ENCODE measurements at regions not wholly inside any gene's neighbourhood (a gene's known extent, or its start where the extent isn't known, plus 50 kb on each side); places are given as distances from the start of the nearest gene placed in this dataset.

- no peak overlapping the region for H2AFZ ChIP-seq (ENCODE audit: insufficient read depth, low read depth, low read length, poor library complexity, severe bottlenecking)
- no CpG with 5 or more reads among the region's 1 CpG for WGBS (ENCODE audit: insufficient coverage)
- H3K27ac ChIP-seq (ENCODE audit: low read length in 2 of 2) = no peak overlapping the region
- Mint-ChIP-seq H3K27ac (no peak overlapping the region), H3K9me3 (ENCODE audit: insufficient read depth) (peaks cover 3% of the 10 kb centered on the region), H3K27me3 (no peaks in the 10 kb centered on the region), H3K4me3 (no peak overlapping the region), H3K4me1 (no peaks in the 10 kb centered on the region)
- no peaks in the 10 kb centered on the region for H3K79me2 ChIP-seq (ENCODE audit: control insufficient read depth, insufficient read depth, low read length)
- no peak for DNase-seq
- H3K27me3 ChIP-seq (replicated peaks in 1 of 4; ENCODE audit: control extremely low read depth in 1 of 4, control insufficient read depth in 3 of 4, insufficient read depth in 4 of 4, low read length in 3 of 4) = no peaks in the 10 kb centered on the region
- no peaks in the 10 kb centered on the region for H3K4me1 ChIP-seq (ENCODE audit: control insufficient read depth in 2 of 2, insufficient read depth in 2 of 2, low read length in 2 of 2)
- no peak overlapping the region for H3K4me2 ChIP-seq (replicated peaks; ENCODE audit: low read depth, low read length, poor library complexity, severe bottlenecking)
- no peak overlapping the region for H3K9ac ChIP-seq (ENCODE audit: low read length)
- H3K9me3 ChIP-seq (ENCODE audit: control extremely low read depth in 1 of 3, control insufficient read depth in 2 of 3, insufficient read depth in 1 of 3, low read length in 2 of 3) = peaks cover 0 to 3% (median 0%) of the 10 kb centered on the region in 3 donors
- ATAC-seq (ENCODE audit: low read depth) = no peak
- H3K36me3 ChIP-seq (replicated peaks in 1 of 2; ENCODE audit: control extremely low read depth in 1 of 2, control insufficient read depth in 1 of 2, extremely low read depth in 1 of 2, insufficient read depth in 2 of 2, low read length in 1 of 2) = no peaks in the 10 kb centered on the region
- intact Hi-C loops (cut with micrococcal nuclease) = no loop called here
- no peaks in the 10 kb centered on the region for H4K20me1 ChIP-seq (ENCODE audit: control insufficient read depth, insufficient read depth, low read length, poor library complexity, severe bottlenecking)
- POLR2A ChIA-PET = no interaction called here
- CTCF ChIA-PET = no interaction called here
- TF ChIP-seq EZH2 (IDR thresholded peaks at IDR 0.05; ENCODE audit: borderline replicate concordance, insufficient read depth, low read depth, low read length, poor library complexity, severe bottlenecking) = no peak
- no peak overlapping the region for H3K4me3 ChIP-seq (ENCODE audit: control extremely low read depth in 1 of 5, extremely low read depth in 1 of 5, insufficient read depth in 1 of 5, low read depth in 2 of 5, low read length in 4 of 5)
Observed at GRCh38 chr5:7075470-7075869, 320.5 kb upstream of the ADCY2 start.

GRCh38 chr5:7078101-7078500 lies 317.8 kb upstream of the ADCY2 start:
- no peaks in the 10 kb centered on the region for H3K79me2 ChIP-seq (ENCODE audit: control insufficient read depth, insufficient read depth, low read length)
- no peak overlapping the region for H3K9ac ChIP-seq (ENCODE audit: low read length)
- ATAC-seq (ENCODE audit: low read depth) = no peak
- Mint-ChIP-seq H3K27me3 (no peaks in the 10 kb centered on the region), H3K4me3 (no peak overlapping the region), H3K4me1 (no peaks in the 10 kb centered on the region), H3K9me3 (ENCODE audit: insufficient read depth) (no peaks in the 10 kb centered on the region), H3K27ac (no peak overlapping the region)
- ChIA-PET CTCF (no interaction called here), POLR2A (no interaction called here)
- no peaks in the 10 kb centered on the region for H3K36me3 ChIP-seq (replicated peaks in 1 of 2; ENCODE audit: control extremely low read depth in 1 of 2, control insufficient read depth in 1 of 2, extremely low read depth in 1 of 2, insufficient read depth in 2 of 2, low read length in 1 of 2)
- no peak for DNase-seq
- no peak overlapping the region for H3K27ac ChIP-seq (ENCODE audit: low read length in 2 of 2)
- H2AFZ ChIP-seq (ENCODE audit: insufficient read depth, low read depth, low read length, poor library complexity, severe bottlenecking) = no peak overlapping the region
- H3K4me1 ChIP-seq (ENCODE audit: control insufficient read depth in 2 of 2, insufficient read depth in 2 of 2, low read length in 2 of 2) = no peaks in the 10 kb centered on the region
- H3K27me3 ChIP-seq (replicated peaks in 1 of 4; ENCODE audit: control extremely low read depth in 1 of 4, control insufficient read depth in 3 of 4, insufficient read depth in 4 of 4, low read length in 3 of 4) = no peaks in the 10 kb centered on the region
- H4K20me1 ChIP-seq (ENCODE audit: control insufficient read depth, insufficient read depth, low read length, poor library complexity, severe bottlenecking) = no peaks in the 10 kb centered on the region
- intact Hi-C loops (cut with micrococcal nuclease) = no loop called here
- H3K9me3 ChIP-seq (ENCODE audit: control extremely low read depth in 1 of 3, control insufficient read depth in 2 of 3, insufficient read depth in 1 of 3, low read length in 2 of 3) = peaks cover 0 to 3% (median 0%) of the 10 kb centered on the region in 3 donors
- WGBS (ENCODE audit: insufficient coverage) = 68% methylated on average over 5 of the region's 6 CpGs
- no peak overlapping the region for H3K4me3 ChIP-seq (ENCODE audit: control extremely low read depth in 1 of 5, extremely low read depth in 1 of 5, insufficient read depth in 1 of 5, low read depth in 2 of 5, low read length in 4 of 5)
- no peak overlapping the region for H3K4me2 ChIP-seq (replicated peaks; ENCODE audit: low read depth, low read length, poor library complexity, severe bottlenecking)
- TF ChIP-seq EZH2 (IDR thresholded peaks at IDR 0.05; ENCODE audit: borderline replicate concordance, insufficient read depth, low read depth, low read length, poor library complexity, severe bottlenecking) (no peak), CTCF (IDR thresholded peaks at IDR 0.05) (no peak)
